Right lung (tissue), 2 donors: ENCODE measurements at regions not wholly inside any gene's neighbourhood (a gene's known extent, or its start where the extent isn't known, plus 50 kb on each side); places are given as distances from the start of the nearest gene placed in this dataset.
A peak's percentile ranks its signal among the peaks of the same experiment; 100 is the strongest.
"Not testable (repeated sequence)": the region's sequence is repeated elsewhere in the genome, so short reads cannot be mapped to it uniquely, and the experiment has no call there.

Source experiments
- DNase-seq, 2 donors: peaks; one replicate each; pipeline ENCODE4 v3.0.0-alpha.2; 2013

GRCh38 chr3:197407053-197407452 lies 108.6 kb upstream of the DLG1 start:
- DNase-seq: no peak

GRCh38 chr3:197406266-197406665 lies 107.9 kb upstream of the DLG1 start:
- DNase-seq: peak; percentile 48 to 55

- no peak for DNase-seq
Observed at GRCh38 chr3:197404754-197405153, 106.3 kb upstream of the DLG1 start.

GRCh38 chr3:197404030-197404429 lies 105.6 kb upstream of the DLG1 start:
- no peak for DNase-seq

- DNase-seq: not testable (repeated sequence)
Observed at GRCh38 chr3:197402401-197402800, 104.0 kb upstream of the DLG1 start.

- DNase-seq: no peak
Observed at GRCh38 chr3:197399486-197399885, 101.1 kb upstream of the DLG1 start.

GRCh38 chr3:197398286-197398878 lies 100.0 kb upstream of the DLG1 start:
- no peak for DNase-seq

GRCh38 chr3:197397838-197398237 lies 99.4 kb upstream of the DLG1 start:
- no peak for DNase-seq

GRCh38 chr3:197394464-197395321 lies 96.3 kb upstream of the DLG1 start:
- DNase-seq: no peak

GRCh38 chr3:197394126-197394463 lies 95.7 kb upstream of the DLG1 start:
- DNase-seq: not testable (repeated sequence)

- no peak for DNase-seq
Observed at GRCh38 chr3:197393711-197394110, 95.3 kb upstream of the DLG1 start.

- no peak for DNase-seq
Observed at GRCh38 chr3:197392961-197393360, 94.5 kb upstream of the DLG1 start.

GRCh38 chr3:197381371-197381770 lies 83.0 kb upstream of the DLG1 start:
- no peak for DNase-seq

- DNase-seq: no peak
Observed at GRCh38 chr3:197380786-197381185, 82.4 kb upstream of the DLG1 start.

- no peak for DNase-seq
Observed at GRCh38 chr3:197378985-197379718, 80.7 kb upstream of the DLG1 start.

GRCh38 chr3:197376735-197377555 lies 78.5 kb upstream of the DLG1 start:
- DNase-seq: no peak

GRCh38 chr3:197376020-197376419 lies 77.6 kb upstream of the DLG1 start:
- DNase-seq: no peak

GRCh38 chr3:197375001-197375441 lies 76.6 kb upstream of the DLG1 start:
- DNase-seq: no peak

GRCh38 chr3:197373096-197373495 lies 74.7 kb upstream of the DLG1 start:
- no peak for DNase-seq

GRCh38 chr3:197372047-197372661 lies 73.7 kb upstream of the DLG1 start:
- DNase-seq: peak in 1 of 2 donors; percentile 68

GRCh38 chr3:197371591-197372046 lies 73.2 kb upstream of the DLG1 start:
- no peak for DNase-seq
